H1 (cell line): ENCODE measurements at regions not wholly inside any gene's neighbourhood (a gene's known extent, or its start where the extent isn't known, plus 50 kb on each side); places are given as distances from the start of the nearest gene placed in this dataset.

Experiments
- BACH1 ChIP-seq: IDR thresholded peaks from 2 replicates; pipeline ENCODE4 v1.6.1; 2012; ENCODE audit warnings: low read length, improper control_type of control experiment
- CBX8 ChIP-seq: fragments of 300-800, 300-1000 bp; sonication (generic); IDR thresholded peaks from 2 replicates; pipeline ENCODE4 v1.7.1; 2016; ENCODE audit warnings: low read depth, low read length, borderline replicate concordance
- CREB1 ChIP-seq: IDR thresholded peaks from 2 replicates; pipeline ENCODE4 v1.6.1; 2012; ENCODE audit warnings: inconsistent platforms
- GABPA ChIP-seq: IDR thresholded peaks from 2 replicates; pipeline ENCODE4 v1.6.1; 2011; ENCODE audit warnings: mild to moderate bottlenecking, low read length, moderate library complexity, borderline replicate concordance; ENCODE audit not compliant: insufficient read depth
- JUND ChIP-seq: IDR thresholded peaks from 2 replicates; pipeline ENCODE4 v1.6.1; 2011; ENCODE audit warnings: mild to moderate bottlenecking, improper control_type of control experiment, low read length
- MAFK ChIP-seq: IDR thresholded peaks from 2 replicates; pipeline ENCODE4 v1.6.1; 2012; ENCODE audit warnings: low read depth, mild to moderate bottlenecking, improper control_type of control experiment, low read length
- SUZ12 ChIP-seq: fragments of 200-600 bp; sonication (generic); IDR thresholded peaks from 2 replicates; pipeline ENCODE4 v1.6.1; 2012; ENCODE audit warnings: mild to moderate bottlenecking, inconsistent platforms, low read length, moderate library complexity, mixed read lengths

- no peak for TF ChIP-seq CREB1
- TF ChIP-seq SUZ12, result no peak
- no peak for TF ChIP-seq MAFK
- no peak for TF ChIP-seq BACH1
- no peak for TF ChIP-seq GABPA
- TF ChIP-seq CBX8, result no peak
- TF ChIP-seq JUND, result no peak
Observed at GRCh38 chr4:106529348-106530023, 160.9 kb upstream of the GIMD1 start (continued).
